CD4-positive, alpha-beta T cell (primary cell): ENCODE measurements at regions not wholly inside any gene's neighbourhood (a gene's known extent, or its start where the extent isn't known, plus 50 kb on each side); places are given as distances from the start of the nearest gene placed in this dataset.
"Not testable (repeated sequence)": the region's sequence is repeated elsewhere in the genome, so short reads cannot be mapped to it uniquely, and the experiment has no call there.

Source experiments
- ATAC-seq: fragments of 200-7000 bp; cut with Tn5 transposase; one replicate; pipeline ENCODE4 v1.10.0; 2022; ENCODE audit warnings: mild to moderate bottlenecking; ENCODE audit not compliant: poor library complexity
- CTCF ChIA-PET: fragments of 350-600 bp; sonication (Branson Sonifier 250); formaldehyde crosslinking; loops from one replicate; lab custom pipeline; 2021; ENCODE audit warnings: antibody characterized with exemption, inconsistent platforms; lab: Charles Lee
- POLR2A ChIA-PET: fragments of 350-600 bp; sonication (Branson Sonifier 250); formaldehyde crosslinking; loops from one replicate; lab custom pipeline; 2021; ENCODE audit warnings: antibody characterized with exemption, inconsistent platforms; lab: Charles Lee
- DNase-seq, 14 experiments: peaks; one replicate each; pipeline ENCODE4 v3.0.0-alpha.2; 2013 to 2020; ENCODE audit warnings: mixed read lengths in 2 of 14
- H3K27ac ChIP-seq, 2 donors: one replicate each; pipeline versions ENCODE4 v1.5.1 to v1.7.0; 2013; ENCODE audit warnings: low read length in 2 of 2, low read depth in 1 of 2, mild to moderate bottlenecking in 1 of 2
- H3K27me3 ChIP-seq, 2 experiments: 1 replicate in 1 of 2; 2 replicates in 1 of 2; pipeline versions ENCODE4 v1.6.1 to v1.7.0; 2013; ENCODE audit warnings: low read length in 2 of 2, control low read depth in 1 of 2, mild to moderate bottlenecking in 1 of 2, moderate library complexity in 1 of 2; ENCODE audit not compliant: insufficient read depth in 2 of 2, control insufficient read depth in 1 of 2
- H3K36me3 ChIP-seq: one replicate; pipeline ENCODE4 v1.6.1; 2013; ENCODE audit warnings: low read length, control low read depth; ENCODE audit not compliant: insufficient read depth
- H3K4me1 ChIP-seq: one replicate; pipeline ENCODE4 v1.6.1; 2013; ENCODE audit warnings: low read length, control low read depth; ENCODE audit not compliant: insufficient read depth
- H3K4me3 ChIP-seq: one replicate; pipeline ENCODE4 v1.5.1; 2013; ENCODE audit warnings: mild to moderate bottlenecking, low read length, moderate library complexity
- H3K9me3 ChIP-seq, 2 experiments: 1 replicate in 1 of 2; 2 replicates in 1 of 2; pipeline versions ENCODE4 v1.6.1 to v1.7.0; 2013; ENCODE audit warnings: low read length in 2 of 2, mild to moderate bottlenecking in 2 of 2, control low read depth in 1 of 2, moderate library complexity in 1 of 2; ENCODE audit not compliant: control insufficient read depth in 1 of 2, insufficient read depth in 1 of 2
- H3K27ac Mint-ChIP-seq: one replicate; pipeline ENCODE4 v1.8.0; 2020; ENCODE audit warnings: mixed read lengths
- H3K27me3 Mint-ChIP-seq: one replicate; pipeline ENCODE4 v1.8.0; 2021; ENCODE audit warnings: mixed read lengths
- H3K36me3 Mint-ChIP-seq: one replicate; pipeline ENCODE4 v1.8.0; 2021; ENCODE audit warnings: low read depth, mixed read lengths
- H3K4me1 Mint-ChIP-seq: one replicate; pipeline ENCODE4 v1.8.0; 2021; ENCODE audit warnings: low read depth, mixed read lengths
- H3K4me3 Mint-ChIP-seq: one replicate; pipeline ENCODE4 v1.8.0; 2020; ENCODE audit warnings: mild to moderate bottlenecking, mixed read lengths
- H3K9me3 Mint-ChIP-seq: one replicate; pipeline ENCODE4 v1.8.0; 2020; ENCODE audit warnings: mixed read lengths
- intact Hi-C, 2 experiments: fragments of 100-400 bp; cut with DNase I in 1 of 2; cut with micrococcal nuclease in 1 of 2; formaldehyde crosslinking; loops; one replicate each; pipeline versions ENCODE4 v1.15.1 to v1.9.0; 2023 to 2025; cut with DNase I, micrococcal nuclease
- TF ChIP-seq, protein P1 (sequence below): fragments of 200-600 bp; IDR thresholded peaks from one replicate; pipeline ENCODE4 v1.8.0; 2022; ENCODE audit warnings: antibody characterized with exemption, mild to moderate bottlenecking

GRCh38 chr5:58311526-58311925, 148.4 kb downstream of the PLK2 start:
- intact Hi-C loops = no loop called here
- ATAC-seq = no peak
- no peak for DNase-seq
- Histone ChIP-seq H3K27me3 (no peaks in the 10 kb centered on the region), H3K27ac (no peak overlapping the region), H3K36me3 (no peaks in the 10 kb centered on the region), H3K4me1 (no peaks in the 10 kb centered on the region), H3K9me3 (no peaks in the 10 kb centered on the region), H3K4me3 (no peak overlapping the region)
- H3K27me3 Mint-ChIP-seq = peaks cover 9% of the 10 kb centered on the region
- H3K4me3 Mint-ChIP-seq = no peak overlapping the region
- peaks cover 3% of the 10 kb centered on the region for H3K9me3 Mint-ChIP-seq
- H3K36me3 Mint-ChIP-seq = no peaks in the 10 kb centered on the region
- no peak overlapping the region for H3K27ac Mint-ChIP-seq
- ChIA-PET POLR2A (no interaction called here), CTCF (no interaction called here)
- TF ChIP-seq, protein P1, sequence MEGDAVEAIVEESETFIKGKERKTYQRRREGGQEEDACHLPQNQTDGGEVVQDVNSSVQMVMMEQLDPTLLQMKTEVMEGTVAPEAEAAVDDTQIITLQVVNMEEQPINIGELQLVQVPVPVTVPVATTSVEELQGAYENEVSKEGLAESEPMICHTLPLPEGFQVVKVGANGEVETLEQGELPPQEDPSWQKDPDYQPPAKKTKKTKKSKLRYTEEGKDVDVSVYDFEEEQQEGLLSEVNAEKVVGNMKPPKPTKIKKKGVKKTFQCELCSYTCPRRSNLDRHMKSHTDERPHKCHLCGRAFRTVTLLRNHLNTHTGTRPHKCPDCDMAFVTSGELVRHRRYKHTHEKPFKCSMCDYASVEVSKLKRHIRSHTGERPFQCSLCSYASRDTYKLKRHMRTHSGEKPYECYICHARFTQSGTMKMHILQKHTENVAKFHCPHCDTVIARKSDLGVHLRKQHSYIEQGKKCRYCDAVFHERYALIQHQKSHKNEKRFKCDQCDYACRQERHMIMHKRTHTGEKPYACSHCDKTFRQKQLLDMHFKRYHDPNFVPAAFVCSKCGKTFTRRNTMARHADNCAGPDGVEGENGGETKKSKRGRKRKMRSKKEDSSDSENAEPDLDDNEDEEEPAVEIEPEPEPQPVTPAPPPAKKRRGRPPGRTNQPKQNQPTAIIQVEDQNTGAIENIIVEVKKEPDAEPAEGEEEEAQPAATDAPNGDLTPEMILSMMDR = no peak
- H3K4me1 Mint-ChIP-seq = no peaks in the 10 kb centered on the region

DNA sequence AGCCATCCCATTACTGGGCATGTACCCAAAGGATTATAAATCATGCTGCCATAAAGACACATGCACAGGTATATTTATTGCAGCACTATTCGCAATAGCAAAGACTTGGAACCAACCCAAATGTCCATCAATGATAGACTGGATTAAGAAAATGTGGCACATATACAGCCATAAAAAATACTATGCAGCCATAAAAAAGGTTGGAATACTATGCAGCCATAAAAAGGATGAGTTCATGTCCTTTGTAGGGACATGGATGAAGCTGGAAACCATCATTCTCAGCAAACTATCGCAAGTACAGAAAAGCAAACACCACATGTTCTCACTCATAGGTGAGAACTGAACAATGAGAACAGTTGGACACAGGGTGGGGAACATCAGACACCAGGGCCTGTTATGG, 151.5 kb downstream of the PLK2 start:
- POLR2A ChIA-PET, CTCF ChIA-PET, H3K9me3 Mint-ChIP-seq, H3K27ac Mint-ChIP-seq, H3K4me1 ChIP-seq, H3K9me3 ChIP-seq, H3K4me1 Mint-ChIP-seq, DNase-seq, H3K36me3 Mint-ChIP-seq, ATAC-seq, H3K27me3 ChIP-seq, H3K4me3 Mint-ChIP-seq, H3K27me3 Mint-ChIP-seq, H3K36me3 ChIP-seq, intact Hi-C loops, H3K4me3 ChIP-seq, H3K27ac ChIP-seq: not testable (repeated sequence)

- Mint-ChIP-seq H3K4me3 (no peak overlapping the region), H3K36me3 (no peaks in the 10 kb centered on the region), H3K4me1 (no peaks in the 10 kb centered on the region), H3K9me3 (no peaks in the 10 kb centered on the region), H3K27me3 (no peaks in the 10 kb centered on the region), H3K27ac (no peak overlapping the region)
- no peak for ATAC-seq
- Histone ChIP-seq H3K4me3 (no peak overlapping the region), H3K27me3 (no peaks in the 10 kb centered on the region), H3K9me3 (no peaks in the 10 kb centered on the region), H3K4me1 (no peaks in the 10 kb centered on the region), H3K36me3 (no peaks in the 10 kb centered on the region), H3K27ac (no peak overlapping the region)
- DNase-seq = no peak
- TF ChIP-seq, protein P1 = no peak
- ChIA-PET CTCF (no interaction called here), POLR2A (no interaction called here)
- intact Hi-C loops = no loop called here
Measured at GRCh38 chr5:58300346-58300895, 159.5 kb downstream of the PLK2 start.

DNA sequence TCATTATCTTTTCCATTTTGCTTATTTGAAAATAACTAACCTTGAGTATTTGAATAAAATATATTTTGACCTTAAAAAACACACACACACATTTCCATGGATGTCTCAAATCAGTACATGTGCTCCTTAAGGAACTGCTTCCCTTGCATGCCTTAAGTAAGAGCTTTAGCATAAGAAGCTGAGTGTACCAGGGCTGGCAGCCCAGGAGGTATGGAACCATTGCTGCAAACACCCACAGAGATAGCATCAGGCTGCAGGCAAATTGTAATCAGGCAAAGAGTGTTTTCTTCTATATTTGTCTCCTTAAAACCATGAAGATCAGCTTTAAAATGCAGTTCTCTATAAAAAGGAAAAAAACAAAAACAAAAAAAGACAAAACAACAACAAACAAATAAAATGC, 160.6 kb downstream of the PLK2 start:
- no peaks in the 10 kb centered on the region for H3K36me3 ChIP-seq
- H3K27ac Mint-ChIP-seq = no peak overlapping the region
- no peak overlapping the region for H3K4me3 Mint-ChIP-seq
- no peak overlapping the region for H3K27ac ChIP-seq
- no peak overlapping the region for H3K4me3 ChIP-seq
- POLR2A ChIA-PET = no interaction called here
- ATAC-seq = no peak
- H3K9me3 ChIP-seq = no peaks in the 10 kb centered on the region
- no peaks in the 10 kb centered on the region for H3K36me3 Mint-ChIP-seq
- H3K9me3 Mint-ChIP-seq = no peaks in the 10 kb centered on the region
- CTCF ChIA-PET = no interaction called here
- intact Hi-C loops = no loop called here
- DNase-seq = no peak
- H3K27me3 Mint-ChIP-seq = no peaks in the 10 kb centered on the region
- no peaks in the 10 kb centered on the region for H3K27me3 ChIP-seq
- no peaks in the 10 kb centered on the region for H3K4me1 Mint-ChIP-seq
- no peaks in the 10 kb centered on the region for H3K4me1 ChIP-seq
- TF ChIP-seq, protein P1 = no peak
